ENCODE measurements at regions not wholly inside any gene's neighbourhood (a gene's known extent, or its start where the extent isn't known, plus 50 kb on each side); places are given as distances from the start of the nearest gene placed in this dataset.

- TF ChIP-seq PRDM10 (tag by site-specific recombination; IDR thresholded peaks at IDR 0.05) (no peak), ZNF530 (tag by site-specific recombination; IDR thresholded peaks at IDR 0.05; ENCODE audit: low read depth) (no peak), ZNF335 (tag by site-specific recombination; conservative IDR thresholded peaks at IDR 0.05) (no peak), SP2 (tag by site-specific recombination; IDR thresholded peaks at IDR 0.05) (no peak), ZNF2 (tag by site-specific recombination; IDR thresholded peaks at IDR 0.05) (no peak), ZSCAN30 (tag by site-specific recombination; IDR thresholded peaks at IDR 0.05) (no peak), ZNF214 (tag by site-specific recombination; IDR thresholded peaks at IDR 0.05; ENCODE audit: borderline replicate concordance) (no peak), ZNF155 (tag by site-specific recombination; IDR thresholded peaks at IDR 0.05) (no peak)
Measured at GRCh38 chr6:121594053-121594452, 158.6 kb downstream of the GJA1 start (continued).

GRCh38 chr6:121595646-121596045 lies 160.2 kb downstream of the GJA1 start:
- no peak overlapping the region for H3K4me3 ChIP-seq (ENCODE audit: low read depth, low read length)
- H3K36me3 ChIP-seq (ENCODE audit: control insufficient read depth in 2 of 2, insufficient read depth in 1 of 2, low read length in 2 of 2), result no peaks in the 10 kb centered on the region
- no peaks in the 10 kb centered on the region for H3K4me1 ChIP-seq (ENCODE audit: control insufficient read depth, insufficient read depth, low read length)
- ChIA-PET POLR2A (no interaction called here), CTCF (no interaction called here)
- no peak overlapping the region for H3K27ac ChIP-seq (ENCODE audit: extremely low read depth, low read depth, low read length)
- TF ChIP-seq PRDM1 (tag by site-specific recombination; IDR thresholded peaks at IDR 0.05) (no peak), ZNF701 (tag by site-specific recombination; IDR thresholded peaks at IDR 0.05) (no peak), ZFP37 (tag by site-specific recombination; IDR thresholded peaks at IDR 0.05) (no peak), OSR2 (tag by site-specific recombination; IDR thresholded peaks at IDR 0.05) (no peak), PRDM10 (tag by site-specific recombination; IDR thresholded peaks at IDR 0.05) (no peak), ZNF555 (tag by site-specific recombination; conservative IDR thresholded peaks at IDR 0.05) (no peak), ZNF157 (tag by site-specific recombination; IDR thresholded peaks at IDR 0.05) (no peak), ZNF596 (tag by site-specific recombination; IDR thresholded peaks at IDR 0.05) (no peak), ZNF146 (tag by site-specific recombination; IDR thresholded peaks at IDR 0.05) (no peak), ZNF266 (tag by site-specific recombination; IDR thresholded peaks at IDR 0.05; ENCODE audit: low read depth) (no peak), GFI1B (tag by site-specific recombination; IDR thresholded peaks at IDR 0.05) (no peak), ZBTB6 (tag by site-specific recombination; IDR thresholded peaks at IDR 0.05) (no peak), ZNF48 (tag by site-specific recombination; IDR thresholded peaks at IDR 0.05) (no peak), BCL11B (tag by site-specific recombination; IDR thresholded peaks at IDR 0.05; ENCODE audit: low read depth) (no peak), ZNF292 (tag by site-specific recombination; IDR thresholded peaks at IDR 0.05; ENCODE audit: borderline replicate concordance, low read depth) (no peak), ZEB2 (tag by site-specific recombination; IDR thresholded peaks at IDR 0.05) (no peak)
- H3K9me3 ChIP-seq (ENCODE audit: control insufficient read depth, insufficient read depth, low read depth, low read length), result no peaks in the 10 kb centered on the region
